Type B pancreatic cell (in vitro differentiated cells): ENCODE measurements at regions not wholly inside any gene's neighbourhood (a gene's known extent, or its start where the extent isn't known, plus 50 kb on each side); places are given as distances from the start of the nearest gene placed in this dataset.

Source experiments
- DNase-seq: peaks from one replicate; pipeline ENCODE4 v3.0.0; 2021; ENCODE audit warnings: mixed read lengths; ENCODE audit not compliant: unreplicated experiment; ENCODE audit errors: extremely low spot score
- H3K27ac Mint-ChIP-seq: 2 replicates; pipeline ENCODE4 v1.8.0; 2021; ENCODE audit warnings: mild to moderate bottlenecking, mixed read lengths
- H3K27me3 Mint-ChIP-seq: 2 replicates; pipeline ENCODE4 v1.8.0; 2021; ENCODE audit warnings: mixed read lengths
- H3K36me3 Mint-ChIP-seq: 2 replicates; pipeline ENCODE4 v1.8.0; 2021; ENCODE audit warnings: mixed read lengths
- H3K4me1 Mint-ChIP-seq: one replicate; pipeline ENCODE4 v1.8.0; 2021; ENCODE audit warnings: mixed read lengths; ENCODE audit not compliant: unreplicated experiment
- H3K4me3 Mint-ChIP-seq: 2 replicates; pipeline ENCODE4 v1.8.0; 2021; ENCODE audit warnings: mild to moderate bottlenecking, mixed read lengths
- H3K9me3 Mint-ChIP-seq: 2 replicates; pipeline ENCODE4 v1.8.0; 2021; ENCODE audit warnings: mixed read lengths
- TF ChIP-seq, protein P1 (sequence below): fragments of 200-600 bp; sonication (generic); conservative IDR thresholded peaks from 2 replicates; pipeline ENCODE4 v1.5.0; 2021; ENCODE audit warnings: antibody characterized with exemption, mild to moderate bottlenecking

GRCh38 chr5:61731267-61731945 is 399.3 kb downstream of the ZSWIM6 start:
- Mint-ChIP-seq H3K9me3 (no peaks in the 10 kb centered on the region), H3K27me3 (peaks cover 26% of the 10 kb centered on the region), H3K4me3 (no peak overlapping the region), H3K4me1 (peaks cover 26% of the 10 kb centered on the region), H3K36me3 (no peaks in the 10 kb centered on the region), H3K27ac (no peak overlapping the region)
- no peak for DNase-seq
- TF ChIP-seq, protein P1, sequence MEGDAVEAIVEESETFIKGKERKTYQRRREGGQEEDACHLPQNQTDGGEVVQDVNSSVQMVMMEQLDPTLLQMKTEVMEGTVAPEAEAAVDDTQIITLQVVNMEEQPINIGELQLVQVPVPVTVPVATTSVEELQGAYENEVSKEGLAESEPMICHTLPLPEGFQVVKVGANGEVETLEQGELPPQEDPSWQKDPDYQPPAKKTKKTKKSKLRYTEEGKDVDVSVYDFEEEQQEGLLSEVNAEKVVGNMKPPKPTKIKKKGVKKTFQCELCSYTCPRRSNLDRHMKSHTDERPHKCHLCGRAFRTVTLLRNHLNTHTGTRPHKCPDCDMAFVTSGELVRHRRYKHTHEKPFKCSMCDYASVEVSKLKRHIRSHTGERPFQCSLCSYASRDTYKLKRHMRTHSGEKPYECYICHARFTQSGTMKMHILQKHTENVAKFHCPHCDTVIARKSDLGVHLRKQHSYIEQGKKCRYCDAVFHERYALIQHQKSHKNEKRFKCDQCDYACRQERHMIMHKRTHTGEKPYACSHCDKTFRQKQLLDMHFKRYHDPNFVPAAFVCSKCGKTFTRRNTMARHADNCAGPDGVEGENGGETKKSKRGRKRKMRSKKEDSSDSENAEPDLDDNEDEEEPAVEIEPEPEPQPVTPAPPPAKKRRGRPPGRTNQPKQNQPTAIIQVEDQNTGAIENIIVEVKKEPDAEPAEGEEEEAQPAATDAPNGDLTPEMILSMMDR, result no peak

GRCh38 chr5:61731946-61732314 is 399.9 kb downstream of the ZSWIM6 start:
- TF ChIP-seq, protein P1, result no peak
- DNase-seq, result no peak
- no peak overlapping the region for H3K4me3 Mint-ChIP-seq
- H3K4me1 Mint-ChIP-seq, result peaks cover 30% of the 10 kb centered on the region
- H3K27me3 Mint-ChIP-seq, result peaks cover 26% of the 10 kb centered on the region
- H3K27ac Mint-ChIP-seq, result no peak overlapping the region
- H3K9me3 Mint-ChIP-seq, result no peaks in the 10 kb centered on the region
- H3K36me3 Mint-ChIP-seq, result no peaks in the 10 kb centered on the region

- Mint-ChIP-seq H3K27me3 (peaks cover 26% of the 10 kb centered on the region), H3K4me1 (peaks cover 33% of the 10 kb centered on the region), H3K36me3 (no peaks in the 10 kb centered on the region), H3K9me3 (no peaks in the 10 kb centered on the region), H3K27ac (no peak overlapping the region), H3K4me3 (no peak overlapping the region)
- DNase-seq, result no peak
- TF ChIP-seq, protein P1, result no peak
Measured at GRCh38 chr5:61732369-61732768, 400.3 kb downstream of the ZSWIM6 start.

- H3K4me1 Mint-ChIP-seq, result peaks cover 33% of the 10 kb centered on the region
- no peaks in the 10 kb centered on the region for H3K9me3 Mint-ChIP-seq
Measured at GRCh38 chr5:61732796-61733195, 400.7 kb downstream of the ZSWIM6 start.

GRCh38 chr5:61734001-61734400 is 401.9 kb downstream of the ZSWIM6 start:
- Mint-ChIP-seq H3K27me3 (peaks cover 26% of the 10 kb centered on the region), H3K4me3 (no peak overlapping the region), H3K36me3 (no peaks in the 10 kb centered on the region), H3K9me3 (no peaks in the 10 kb centered on the region), H3K4me1 (peaks cover 29% of the 10 kb centered on the region), H3K27ac (no peak overlapping the region)
- TF ChIP-seq, protein P1, result no peak
- DNase-seq, result no peak

More at GRCh38 chr5:61732796-61733195, 400.7 kb downstream of the ZSWIM6 start:
- Mint-ChIP-seq H3K27me3 (peaks cover 26% of the 10 kb centered on the region), H3K27ac (no peak overlapping the region), H3K4me3 (no peak overlapping the region), H3K36me3 (no peaks in the 10 kb centered on the region)
- DNase-seq, result no peak
- TF ChIP-seq, protein P1, result no peak
